ENCODE measurements at regions not wholly inside any gene's neighbourhood (a gene's known extent, or its start where the extent isn't known, plus 50 kb on each side); places are given as distances from the start of the nearest gene placed in this dataset.

DNA sequence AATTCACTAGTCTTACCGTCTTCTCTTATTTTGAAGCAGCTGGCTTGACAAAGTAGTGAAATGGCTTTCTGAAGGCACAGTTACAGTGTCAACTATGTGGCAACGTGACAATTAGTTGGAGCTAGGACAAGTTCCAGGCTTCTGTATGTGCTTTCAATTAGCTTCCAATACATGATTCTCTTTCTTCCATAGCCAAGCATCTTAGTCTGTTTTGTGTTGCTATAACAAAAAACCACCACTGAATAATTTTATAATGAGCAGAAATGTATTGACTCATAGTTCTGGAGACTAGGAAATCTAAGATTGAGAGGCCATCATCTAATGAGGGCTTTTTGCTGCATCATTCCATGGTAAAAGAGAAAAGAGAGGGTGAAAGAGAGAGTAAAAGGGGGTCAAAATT is 365.1 kb upstream of the PLSCR5 start:
- Histone ChIP-seq H3K9me3 (ENCODE audit: control insufficient read depth, low read length) (no peaks in the 10 kb centered on the region), H3K27ac (ENCODE audit: low read length) (no peak overlapping the region), H3K4me3 (ENCODE audit: low read length) (no peak overlapping the region), H3K4me1 (ENCODE audit: control insufficient read depth, insufficient read depth, low read length) (no peaks in the 10 kb centered on the region), H3K27me3 (ENCODE audit: control insufficient read depth, insufficient read depth) (no peaks in the 10 kb centered on the region)
- DNase-seq (no peak), ATAC-seq (no peak)
- 86% methylated on average over 2 of the region's 2 CpGs for WGBS
- intact Hi-C loops (cut with DNase I): no loop called here

- H3K4me3 ChIP-seq (ENCODE audit: low read length): no peak overlapping the region
- H3K9me3 ChIP-seq (ENCODE audit: control insufficient read depth, low read length): no peaks in the 10 kb centered on the region
- no peak overlapping the region for H3K27ac ChIP-seq (ENCODE audit: low read length)
- no peaks in the 10 kb centered on the region for H3K4me1 ChIP-seq (ENCODE audit: control insufficient read depth, insufficient read depth, low read length)
- DNase-seq (no peak), ATAC-seq (no peak)
- intact Hi-C loops (cut with DNase I): no loop called here
- no peaks in the 10 kb centered on the region for H3K27me3 ChIP-seq (ENCODE audit: control insufficient read depth, insufficient read depth)
Observed at GRCh38 chr3:146969356-146969755, 364.2 kb upstream of the PLSCR5 start.

DNA sequence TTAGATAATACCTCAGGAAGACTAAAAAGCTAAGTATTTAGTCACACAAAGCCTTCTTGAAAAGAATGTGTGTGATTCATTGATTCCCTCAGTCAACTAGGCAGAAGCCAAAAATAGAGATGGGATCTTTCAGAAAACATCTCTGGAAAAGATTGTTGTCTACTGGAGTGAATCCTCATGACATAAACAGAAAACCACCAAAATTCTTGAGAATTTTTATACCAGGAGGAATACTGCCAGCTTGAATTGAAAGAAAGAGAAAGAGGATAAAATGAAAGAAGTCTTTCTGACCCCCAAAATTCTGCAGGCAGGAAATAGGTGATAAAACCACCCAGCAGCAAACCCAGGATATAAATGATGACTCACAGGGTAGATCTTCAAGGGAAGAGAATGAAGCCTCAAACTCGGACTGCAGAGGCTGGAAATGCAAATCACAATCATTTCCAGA is 363.1 kb upstream of the PLSCR5 start:
- 52% methylated on average over 1 of the region's 1 CpG for WGBS
- Histone ChIP-seq H3K4me1 (ENCODE audit: control insufficient read depth, insufficient read depth, low read length) (no peaks in the 10 kb centered on the region), H3K9me3 (ENCODE audit: control insufficient read depth, low read length) (no peaks in the 10 kb centered on the region), H3K27me3 (ENCODE audit: control insufficient read depth, insufficient read depth) (no peaks in the 10 kb centered on the region), H3K27ac (ENCODE audit: low read length) (no peak overlapping the region), H3K4me3 (ENCODE audit: low read length) (no peak overlapping the region)
- no peak for DNase-seq
- ATAC-seq: no peak
- intact Hi-C loops (cut with DNase I): no loop called here

GRCh38 chr3:146967783-146968182 is 362.6 kb upstream of the PLSCR5 start:
- ATAC-seq: no peak
- intact Hi-C loops (cut with DNase I): no loop called here
- Histone ChIP-seq H3K4me3 (ENCODE audit: low read length) (no peak overlapping the region), H3K9me3 (ENCODE audit: control insufficient read depth, low read length) (no peaks in the 10 kb centered on the region), H3K4me1 (ENCODE audit: control insufficient read depth, insufficient read depth, low read length) (no peaks in the 10 kb centered on the region), H3K27ac (ENCODE audit: low read length) (no peak overlapping the region), H3K27me3 (ENCODE audit: control insufficient read depth, insufficient read depth) (no peaks in the 10 kb centered on the region)
- DNase-seq: no peak

DNA sequence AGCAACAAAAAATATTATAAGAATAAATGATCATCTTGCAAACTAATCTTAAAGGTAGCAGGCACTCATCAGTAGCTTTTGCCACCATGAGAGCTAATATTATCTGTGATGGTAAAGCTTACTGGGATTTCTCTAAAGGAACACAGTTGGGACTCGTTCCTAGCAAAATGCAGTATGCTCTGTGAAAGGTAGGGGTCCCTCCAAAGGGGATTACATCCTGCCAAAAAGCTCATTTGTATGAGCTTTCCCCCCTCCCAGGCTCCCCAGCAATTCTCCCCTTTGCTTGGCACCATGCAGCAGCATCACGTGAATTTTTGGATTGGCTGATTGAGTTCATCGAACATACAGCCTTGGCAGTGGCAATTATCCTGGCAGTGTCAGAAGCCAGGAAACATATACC is 361.0 kb upstream of the PLSCR5 start:
- Histone ChIP-seq H3K27ac (ENCODE audit: low read length) (no peak overlapping the region), H3K4me3 (ENCODE audit: low read length) (no peak overlapping the region), H3K9me3 (ENCODE audit: control insufficient read depth, low read length) (no peaks in the 10 kb centered on the region), H3K4me1 (ENCODE audit: control insufficient read depth, insufficient read depth, low read length) (no peaks in the 10 kb centered on the region), H3K27me3 (ENCODE audit: control insufficient read depth, insufficient read depth) (no peaks in the 10 kb centered on the region)
- DNase-seq (no peak), ATAC-seq (no peak)
- intact Hi-C loops (cut with DNase I): no loop called here
- WGBS: 78% methylated on average over 3 of the region's 3 CpGs

DNA sequence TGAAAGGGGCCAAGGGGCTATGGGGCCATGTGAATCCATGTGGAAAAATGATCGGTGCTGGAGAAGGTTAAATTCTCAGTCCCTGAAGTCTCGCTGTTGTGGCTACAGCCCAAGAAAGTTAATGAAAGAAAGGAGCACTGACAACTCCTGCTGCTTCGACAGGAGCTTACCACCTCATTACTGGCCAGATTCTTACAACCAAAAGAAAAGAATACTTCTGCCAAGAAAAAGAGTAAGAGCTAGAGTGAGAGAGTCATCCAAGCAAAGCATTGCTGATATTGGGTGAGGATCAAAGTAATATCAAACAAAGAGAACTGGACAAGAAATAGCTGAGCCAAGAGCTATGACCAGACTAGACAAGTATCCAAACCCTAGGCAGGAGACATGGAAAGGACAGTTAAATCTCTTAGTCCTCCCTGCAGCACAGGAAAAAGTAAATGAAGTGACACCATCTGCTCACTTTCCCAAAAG is 348.4 kb upstream of the PLSCR5 start:
- DNase-seq (no peak), ATAC-seq (peak in 1 of 2 donors; percentile 73)
- no peak overlapping the region for H3K4me3 ChIP-seq (ENCODE audit: low read length)
- intact Hi-C loops (cut with DNase I): no loop called here
- no peaks in the 10 kb centered on the region for H3K27me3 ChIP-seq (ENCODE audit: control insufficient read depth, insufficient read depth)
- H3K9me3 ChIP-seq (ENCODE audit: control insufficient read depth, low read length): no peaks in the 10 kb centered on the region
- peaks cover 1% of the 10 kb centered on the region for H3K4me1 ChIP-seq (ENCODE audit: control insufficient read depth, insufficient read depth, low read length)
- WGBS: 33% methylated on average over 3 of the region's 3 CpGs
- H3K27ac ChIP-seq (ENCODE audit: low read length): no peak overlapping the region

DNA sequence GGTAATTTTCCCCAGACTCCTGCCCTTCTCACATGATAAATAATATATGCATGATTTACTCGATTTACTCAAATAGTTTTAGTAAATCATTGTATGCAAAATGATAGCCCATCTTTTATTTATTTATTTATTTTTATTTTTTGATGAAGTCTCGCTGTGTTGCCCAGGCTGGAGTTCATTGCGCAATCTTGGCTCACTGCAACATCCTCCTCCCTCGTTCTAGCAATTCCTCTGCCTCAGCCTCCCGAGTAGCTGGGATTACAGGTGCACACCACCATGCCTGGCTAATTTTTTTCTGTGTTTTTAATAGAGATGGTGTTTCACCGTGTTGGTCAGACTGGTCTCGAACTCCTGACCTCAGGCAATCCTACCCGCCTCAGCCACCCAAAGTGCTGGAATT is 343.8 kb upstream of the PLSCR5 start:
- no peak overlapping the region for H3K4me3 ChIP-seq (ENCODE audit: low read length)
- H3K4me1 ChIP-seq (ENCODE audit: control insufficient read depth, insufficient read depth, low read length): peaks cover 1% of the 10 kb centered on the region
- ATAC-seq (no peak), DNase-seq (no peak)
- 90% methylated on average over 8 of the region's 8 CpGs for WGBS
- no peak overlapping the region for H3K27ac ChIP-seq (ENCODE audit: low read length)
- H3K9me3 ChIP-seq (ENCODE audit: control insufficient read depth, low read length): no peaks in the 10 kb centered on the region
- H3K27me3 ChIP-seq (ENCODE audit: control insufficient read depth, insufficient read depth): no peaks in the 10 kb centered on the region
- intact Hi-C loops (cut with DNase I): no loop called here

- ATAC-seq (no peak), DNase-seq (no peak)
- H3K27ac ChIP-seq (ENCODE audit: low read length): no peak overlapping the region
- H3K4me3 ChIP-seq (ENCODE audit: low read length): no peak overlapping the region
- H3K4me1 ChIP-seq (ENCODE audit: control insufficient read depth, insufficient read depth, low read length): no peaks in the 10 kb centered on the region
- no peaks in the 10 kb centered on the region for H3K27me3 ChIP-seq (ENCODE audit: control insufficient read depth, insufficient read depth)
- intact Hi-C loops (cut with DNase I): no loop called here
- WGBS: 26% methylated on average over 1 of the region's 1 CpG
- H3K9me3 ChIP-seq (ENCODE audit: control insufficient read depth, low read length): no peaks in the 10 kb centered on the region
Observed at GRCh38 chr3:146948186-146948585, 343.0 kb upstream of the PLSCR5 start.

DNA sequence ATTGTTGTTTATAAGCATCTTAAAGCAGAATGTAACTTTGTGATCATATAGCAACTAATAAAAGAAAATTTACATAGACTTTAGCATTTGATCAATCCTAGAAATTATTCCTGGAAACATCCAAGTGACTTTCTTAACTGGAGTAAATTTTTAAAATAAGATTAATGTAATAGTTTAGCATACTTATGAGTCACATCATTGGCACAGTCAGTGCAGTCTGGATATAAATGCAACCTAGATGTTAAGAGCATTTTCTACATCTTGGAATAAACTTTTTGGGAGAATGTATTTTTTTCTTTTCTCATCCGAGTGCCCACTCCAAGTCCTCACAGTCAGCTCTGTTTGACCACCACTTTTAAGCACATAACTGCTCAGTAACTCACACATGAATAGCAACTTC is 324.6 kb upstream of the PLSCR5 start:
- Histone ChIP-seq H3K9me3 (ENCODE audit: control insufficient read depth, low read length) (no peaks in the 10 kb centered on the region), H3K4me3 (ENCODE audit: low read length) (no peak overlapping the region), H3K27ac (ENCODE audit: low read length) (no peak overlapping the region), H3K27me3 (ENCODE audit: control insufficient read depth, insufficient read depth) (no peaks in the 10 kb centered on the region), H3K4me1 (ENCODE audit: control insufficient read depth, insufficient read depth, low read length) (no peaks in the 10 kb centered on the region)
- no peak for ATAC-seq
- no peak for DNase-seq
- 43% methylated on average over 1 of the region's 1 CpG for WGBS
- intact Hi-C loops (cut with DNase I): no loop called here

DNA sequence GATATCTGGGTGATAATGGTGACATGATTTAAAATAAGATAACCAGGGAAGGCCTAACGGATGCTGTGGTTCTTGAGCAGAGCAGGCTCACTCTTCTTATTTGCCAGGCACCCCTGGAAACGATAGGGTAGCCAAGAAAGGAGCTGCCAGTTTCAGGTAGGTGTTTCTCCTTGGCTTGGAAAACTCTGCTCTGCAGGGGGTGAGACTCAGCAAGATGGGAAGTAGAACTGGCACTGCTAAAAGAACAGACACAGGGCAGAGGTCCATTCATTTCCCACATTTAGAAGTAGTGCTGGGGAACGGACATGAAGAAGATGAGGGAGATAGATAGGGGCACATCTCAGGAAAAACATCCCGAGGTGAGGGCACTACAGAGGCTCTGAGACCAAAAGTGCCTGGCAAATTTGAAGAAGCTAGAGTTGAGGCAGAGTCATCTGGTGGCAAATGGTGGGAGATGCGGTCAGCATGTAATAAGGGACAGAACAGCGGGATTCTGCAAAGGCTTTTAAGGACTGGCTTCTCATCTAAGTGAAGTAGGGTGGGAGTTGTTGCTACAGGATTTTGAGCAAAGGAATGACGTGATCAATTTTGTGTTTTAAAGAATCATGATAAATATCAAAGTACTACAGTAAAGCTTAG is 323.4 kb upstream of the PLSCR5 start:
- Histone ChIP-seq H3K9me3 (ENCODE audit: control insufficient read depth, low read length) (no peaks in the 10 kb centered on the region), H3K27ac (ENCODE audit: low read length) (no peak overlapping the region), H3K27me3 (ENCODE audit: control insufficient read depth, insufficient read depth) (no peaks in the 10 kb centered on the region), H3K4me1 (ENCODE audit: control insufficient read depth, insufficient read depth, low read length) (no peaks in the 10 kb centered on the region), H3K4me3 (ENCODE audit: low read length) (no peak overlapping the region)
- ATAC-seq (no peak), DNase-seq (no peak)
- intact Hi-C loops (cut with DNase I): no loop called here
- 76% methylated on average over 7 of the region's 7 CpGs for WGBS

DNA sequence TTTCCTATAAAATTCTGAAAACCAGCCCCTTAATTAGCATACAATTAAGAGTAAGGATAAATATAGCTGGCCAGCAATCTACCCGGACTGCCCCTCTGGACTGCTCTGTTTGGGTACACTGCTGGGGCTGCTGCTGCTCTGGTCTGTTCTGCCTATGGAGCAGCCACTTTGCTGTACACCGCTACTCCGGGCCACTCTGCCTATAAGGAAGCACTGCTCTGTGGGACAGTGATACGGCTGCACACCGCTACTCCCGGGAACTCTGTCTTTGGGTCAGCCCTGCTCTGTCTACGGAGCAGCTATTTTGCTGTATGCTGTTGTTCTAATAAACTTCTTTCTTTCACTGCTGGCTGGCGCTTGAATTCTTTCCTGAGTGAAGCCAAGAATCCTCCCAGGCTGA is 316.5 kb upstream of the PLSCR5 start:
- H3K27me3 ChIP-seq (ENCODE audit: control insufficient read depth, insufficient read depth): no peaks in the 10 kb centered on the region
- WGBS: 77% methylated on average over 8 of the region's 8 CpGs
- intact Hi-C loops (cut with DNase I): no loop called here

DNA sequence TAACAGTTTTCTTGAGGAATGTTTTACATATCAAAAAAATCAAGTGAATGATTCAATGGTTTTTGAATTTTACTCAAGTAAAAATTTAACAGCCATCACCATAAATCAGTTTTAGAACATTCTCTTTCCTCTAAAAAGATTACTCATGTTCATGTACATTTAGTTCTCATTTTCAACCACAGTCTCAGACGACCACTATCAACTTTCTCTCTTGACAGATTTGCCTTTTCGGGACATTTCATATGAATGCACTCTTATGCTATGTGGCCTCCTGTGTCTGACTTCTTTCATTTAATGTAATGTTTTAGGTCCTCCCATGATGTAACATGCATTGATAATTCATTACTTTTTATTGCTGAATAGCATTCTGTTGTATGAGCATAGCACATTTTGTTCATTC is 309.3 kb upstream of the PLSCR5 start:
- no peak for DNase-seq
- 75% methylated on average over 2 of the region's 2 CpGs for WGBS
- no peak for ATAC-seq
- no peak overlapping the region for H3K4me3 ChIP-seq (ENCODE audit: low read length)
- intact Hi-C loops (cut with DNase I): no loop called here
- no peaks in the 10 kb centered on the region for H3K9me3 ChIP-seq (ENCODE audit: control insufficient read depth, low read length)
- no peaks in the 10 kb centered on the region for H3K27me3 ChIP-seq (ENCODE audit: control insufficient read depth, insufficient read depth)
- H3K27ac ChIP-seq (ENCODE audit: low read length): no peak overlapping the region
- no peaks in the 10 kb centered on the region for H3K4me1 ChIP-seq (ENCODE audit: control insufficient read depth, insufficient read depth, low read length)

More for the DNA sequence above, 316.5 kb upstream of the PLSCR5 start:
- no peak for DNase-seq
- Histone ChIP-seq H3K27ac (ENCODE audit: low read length) (no peak overlapping the region), H3K4me3 (ENCODE audit: low read length) (no peak overlapping the region), H3K4me1 (ENCODE audit: control insufficient read depth, insufficient read depth, low read length) (no peaks in the 10 kb centered on the region), H3K9me3 (ENCODE audit: control insufficient read depth, low read length) (no peaks in the 10 kb centered on the region)
- ATAC-seq: peak; percentile 35 to 75
